Raji (cell line): ENCODE measurements at regions not wholly inside any gene's neighbourhood (a gene's known extent, or its start where the extent isn't known, plus 50 kb on each side); places are given as distances from the start of the nearest gene placed in this dataset.

Source experiments
- POLR2A ChIP-seq: IDR thresholded peaks from 2 replicates; pipeline ENCODE4 v1.6.1; 2011; ENCODE audit warnings: low read depth, low read length, control low read depth; ENCODE audit not compliant: insufficient read depth

DNA sequence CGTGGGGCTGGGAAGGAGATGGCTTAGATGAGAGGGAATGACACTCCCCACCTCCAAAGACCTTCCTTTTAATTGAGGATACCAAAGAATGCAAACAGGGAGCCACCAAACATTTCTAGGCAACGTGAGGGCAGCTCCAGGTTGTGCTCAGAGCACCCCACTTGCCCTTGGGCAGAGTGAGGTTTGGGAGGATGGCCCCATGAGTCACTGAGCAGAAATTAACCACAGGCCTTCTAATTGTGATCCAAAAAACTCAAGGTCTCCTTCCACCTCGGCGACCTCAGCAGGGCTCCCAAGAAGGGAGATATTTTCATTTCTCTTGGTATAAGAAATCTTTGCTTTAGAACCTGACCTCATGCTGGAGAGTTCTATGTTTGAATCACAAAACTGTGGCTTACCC lies 305.0 kb upstream of the TPM1 start:
- TF ChIP-seq POLR2A = no peak

DNA sequence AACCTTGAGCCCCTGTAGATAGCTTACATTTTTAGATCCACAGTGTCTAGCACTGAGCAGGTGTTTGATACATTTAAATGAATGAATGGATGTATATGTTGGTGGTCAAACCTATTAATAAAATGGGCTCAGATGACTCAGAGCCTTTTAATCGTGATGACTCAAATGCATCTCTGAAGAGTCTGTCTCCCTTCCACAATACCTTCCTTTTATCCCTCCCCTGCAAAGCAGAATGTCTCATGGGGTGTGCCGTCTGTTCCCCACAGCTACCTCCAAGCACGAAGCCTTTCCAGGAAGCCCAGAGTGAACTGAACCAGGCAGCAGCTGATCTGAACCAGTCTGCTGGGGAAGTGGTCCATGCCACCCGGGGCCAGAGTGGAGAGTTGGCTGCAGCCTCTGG lies 303.5 kb upstream of the TPM1 start:
- no peak for TF ChIP-seq POLR2A

GRCh38 chr15:62739507-62739906 lies 303.0 kb upstream of the TPM1 start:
- TF ChIP-seq POLR2A = no peak

GRCh38 chr15:62740141-62741004 lies 302.2 kb upstream of the TPM1 start:
- TF ChIP-seq POLR2A = no peak

DNA sequence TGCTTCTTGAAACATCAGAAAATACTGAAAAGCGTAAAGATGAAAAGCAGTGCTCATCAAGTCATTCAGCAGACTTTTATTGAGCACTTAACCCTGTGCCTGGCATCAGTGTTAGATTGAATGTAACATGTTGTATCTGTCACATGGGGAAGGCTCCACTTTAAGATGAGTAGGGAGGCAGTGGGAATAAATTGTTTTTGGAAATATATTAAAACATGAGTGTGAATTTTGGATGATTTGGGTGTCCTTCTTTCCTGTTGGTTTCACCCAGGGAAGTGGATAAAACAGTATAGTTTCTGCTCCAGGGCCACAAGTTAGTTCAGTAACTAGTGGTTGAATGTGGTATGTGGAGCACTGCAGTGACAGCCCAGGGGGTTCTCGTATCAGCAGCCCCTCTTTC lies 301.4 kb upstream of the TPM1 start:
- TF ChIP-seq POLR2A = no peak

- no peak for TF ChIP-seq POLR2A
Observed at GRCh38 chr15:62742409-62743171, 300.0 kb upstream of the TPM1 start.

- TF ChIP-seq POLR2A = no peak
Observed at GRCh38 chr15:62745621-62746225, 296.8 kb upstream of the TPM1 start.

DNA sequence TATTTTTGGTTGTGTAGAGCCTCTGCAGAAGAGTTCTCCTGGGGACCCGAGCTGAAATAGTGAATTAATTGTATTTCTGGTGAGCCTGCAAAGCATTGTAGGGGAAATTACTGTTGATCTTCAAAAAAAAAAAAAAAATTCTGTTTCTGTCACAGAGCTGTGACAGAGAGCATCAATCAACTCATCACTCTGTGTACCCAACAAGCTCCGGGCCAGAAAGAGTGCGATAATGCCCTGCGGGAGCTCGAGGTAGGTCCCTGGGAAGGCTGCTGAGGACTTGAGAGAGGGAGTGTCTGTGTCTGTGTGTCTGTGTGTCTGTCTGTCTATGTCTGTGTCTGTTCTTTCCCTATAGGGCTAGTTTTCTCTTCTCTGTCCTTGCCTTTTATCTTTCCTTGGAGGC lies 294.4 kb upstream of the TPM1 start:
- no peak for TF ChIP-seq POLR2A

GRCh38 chr15:62749036-62749815 lies 293.3 kb upstream of the TPM1 start:
- TF ChIP-seq POLR2A = no peak

- TF ChIP-seq POLR2A = no peak
Observed at GRCh38 chr15:62750471-62750870, 292.1 kb upstream of the TPM1 start.

DNA sequence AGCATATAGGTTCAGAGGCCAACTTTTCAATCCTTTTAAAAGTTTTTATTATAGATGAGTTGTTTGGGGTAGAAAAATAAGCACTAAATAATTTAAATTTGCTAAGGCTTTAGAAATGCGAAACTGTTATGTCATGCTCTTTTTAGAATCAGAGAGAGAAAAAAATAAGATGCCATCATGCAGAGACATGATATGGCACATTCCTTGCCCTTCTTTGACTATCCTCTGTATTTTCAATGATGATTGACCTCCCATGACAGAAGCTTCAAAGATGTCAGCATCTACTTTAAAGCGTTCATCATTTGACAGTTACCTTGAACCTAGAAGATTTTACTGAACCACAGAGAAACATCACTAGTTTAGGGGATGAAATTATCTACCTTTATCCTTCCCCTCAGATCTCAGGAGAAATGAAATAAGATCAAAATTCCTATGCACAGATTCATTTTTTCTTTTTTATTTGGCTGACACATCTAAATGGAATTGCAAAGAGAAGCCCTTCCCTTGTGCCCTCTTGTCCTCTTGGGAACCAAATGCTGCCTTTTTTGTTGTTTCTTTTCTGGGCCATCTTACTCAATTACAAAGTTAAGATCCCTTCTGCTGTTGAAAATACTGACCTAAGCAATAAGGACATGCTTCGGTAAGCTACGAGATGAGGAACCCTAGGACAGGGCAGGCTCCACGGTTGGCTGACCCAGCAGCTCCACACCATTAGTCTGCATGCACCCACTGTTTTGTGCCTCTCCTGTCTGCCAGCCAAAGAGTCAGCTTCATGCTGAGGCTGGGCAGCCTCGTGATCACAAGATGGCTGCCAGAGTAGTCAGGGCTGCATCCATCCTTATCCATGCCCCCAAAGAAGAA lies 289.7 kb upstream of the TPM1 start:
- TF ChIP-seq POLR2A = no peak

DNA sequence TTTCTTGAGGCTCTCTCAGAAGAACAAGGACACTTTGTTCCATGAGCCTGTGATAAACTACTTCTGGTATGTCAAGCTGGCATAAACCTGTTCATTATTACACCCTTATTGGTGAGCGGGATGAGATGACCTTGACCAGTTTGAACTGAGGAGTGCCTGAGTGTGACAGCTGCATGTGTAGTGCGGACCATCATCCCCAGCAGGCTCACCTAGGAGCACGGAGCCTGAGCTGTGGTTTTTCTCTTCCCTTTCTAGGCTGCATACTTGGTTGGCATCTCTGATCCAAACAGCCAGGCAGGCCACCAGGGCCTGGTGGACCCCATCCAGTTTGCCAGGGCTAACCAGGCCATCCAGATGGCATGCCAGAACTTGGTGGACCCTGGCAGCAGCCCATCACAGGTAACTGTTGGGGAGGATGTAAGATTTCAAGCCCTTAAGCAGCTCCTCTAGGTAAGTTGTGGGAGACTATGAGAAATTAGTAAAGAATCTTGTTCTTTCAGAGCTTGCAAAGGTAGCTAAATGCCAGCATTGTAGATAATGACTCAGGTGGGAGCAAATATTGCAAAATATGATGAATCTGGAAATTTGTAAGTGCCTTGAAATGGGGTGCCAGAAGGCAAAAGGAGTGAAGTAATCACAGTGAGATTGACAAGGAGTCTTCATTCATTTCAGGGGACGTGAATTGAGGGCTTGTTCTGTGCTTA lies 288.9 kb upstream of the TPM1 start:
- no peak for TF ChIP-seq POLR2A

DNA sequence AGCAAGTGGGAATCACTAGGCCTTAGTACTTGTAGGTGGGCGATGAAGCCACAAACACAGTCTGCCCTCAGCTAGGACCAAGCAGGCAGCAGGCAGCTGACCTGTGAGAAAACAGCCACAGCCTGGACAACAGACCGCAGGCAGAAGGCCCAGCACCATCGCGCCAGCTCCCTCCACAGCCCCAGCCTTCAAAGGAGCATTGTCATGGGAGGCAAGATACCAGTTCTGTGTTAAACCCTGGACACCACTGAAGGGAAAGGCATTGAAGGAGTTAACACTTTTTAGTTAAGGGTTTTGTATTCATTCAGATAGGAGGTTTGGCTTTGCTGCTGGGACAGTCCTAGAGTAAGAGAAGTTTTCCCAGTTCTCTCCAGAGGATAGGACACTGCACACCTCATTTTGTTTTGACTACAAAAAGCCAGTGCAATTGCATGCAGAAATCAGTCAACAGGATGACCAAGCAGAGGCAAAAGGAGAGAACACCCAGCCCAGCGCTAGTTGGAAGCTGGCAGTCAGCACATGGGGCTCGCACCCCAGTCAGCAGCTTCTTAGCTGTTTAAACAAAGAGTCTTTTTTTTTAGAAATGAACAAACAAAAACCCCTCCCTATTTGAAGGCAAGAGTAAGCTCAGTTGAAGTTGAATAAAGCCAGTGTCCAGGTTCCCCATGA lies 286.1 kb upstream of the TPM1 start:
- no peak for TF ChIP-seq POLR2A
